GM12892 (cell line): ENCODE measurements at regions not wholly inside any gene's neighbourhood (a gene's known extent, or its start where the extent isn't known, plus 50 kb on each side); places are given as distances from the start of the nearest gene placed in this dataset.

Experiments used
- DNase-seq: peaks from one replicate; pipeline ENCODE4 v3.0.0; 2011; ENCODE audit not compliant: insufficient read length
- FAIRE-seq: peaks from 2 replicates; lab custom pipeline; 2011; peaks lifted over from hg19 to GRCh38; lab: Jason Lieb, UNC
- POLR2A ChIP-seq: IDR thresholded peaks from 2 replicates; pipeline ENCODE4 v1.6.1; 2011; ENCODE audit warnings: low read depth, low read length, control low read depth
- POLR2AphosphoS5 ChIP-seq: IDR thresholded peaks from 2 replicates; pipeline ENCODE4 v1.6.1; 2011; ENCODE audit warnings: low read depth, low read length, control low read depth
- TAF1 ChIP-seq: IDR thresholded peaks from 2 replicates; pipeline ENCODE4 v1.6.1; 2011; ENCODE audit warnings: low read depth, mild to moderate bottlenecking, control low read depth, low read length, borderline replicate concordance

DNA sequence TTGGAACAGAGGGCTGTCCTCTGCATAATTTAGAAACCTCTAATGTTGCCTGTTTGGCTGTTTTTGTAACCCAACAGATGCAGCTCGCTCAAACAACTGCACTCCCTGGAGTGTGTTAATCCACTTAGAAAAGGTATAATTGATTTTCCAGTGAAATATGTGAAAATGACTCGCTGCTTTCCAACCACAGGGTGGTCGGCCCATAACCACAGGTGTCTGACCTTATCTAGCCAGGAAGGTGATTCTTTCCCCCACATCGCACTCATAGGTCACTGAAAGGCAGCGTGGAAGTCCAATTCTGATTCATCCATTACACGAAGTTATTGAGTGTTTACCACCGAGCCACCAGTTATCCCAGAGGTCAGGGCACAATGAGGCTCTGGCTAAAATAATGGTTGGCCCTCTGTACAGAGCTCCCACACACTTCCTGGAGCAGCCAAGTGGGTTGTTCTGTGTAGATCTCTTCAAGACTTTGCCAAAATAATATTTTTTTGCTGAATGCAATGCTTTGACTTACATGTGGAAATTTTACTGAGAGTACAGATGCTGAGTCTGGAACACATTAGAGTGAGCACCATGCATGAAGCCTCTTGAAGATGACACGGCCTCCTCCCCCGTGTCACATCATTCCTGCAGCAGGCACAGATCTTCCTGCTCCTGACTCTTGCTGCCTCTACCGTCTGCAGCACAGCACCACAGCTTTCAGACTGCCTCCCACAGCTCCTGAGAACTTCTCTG is 396.2 kb downstream of the ZNF516 start:
- DNase-seq: no peak
- FAIRE-seq: no peak
- TF ChIP-seq POLR2A (no peak), POLR2AphosphoS5 (no peak), TAF1 (no peak)

DNA sequence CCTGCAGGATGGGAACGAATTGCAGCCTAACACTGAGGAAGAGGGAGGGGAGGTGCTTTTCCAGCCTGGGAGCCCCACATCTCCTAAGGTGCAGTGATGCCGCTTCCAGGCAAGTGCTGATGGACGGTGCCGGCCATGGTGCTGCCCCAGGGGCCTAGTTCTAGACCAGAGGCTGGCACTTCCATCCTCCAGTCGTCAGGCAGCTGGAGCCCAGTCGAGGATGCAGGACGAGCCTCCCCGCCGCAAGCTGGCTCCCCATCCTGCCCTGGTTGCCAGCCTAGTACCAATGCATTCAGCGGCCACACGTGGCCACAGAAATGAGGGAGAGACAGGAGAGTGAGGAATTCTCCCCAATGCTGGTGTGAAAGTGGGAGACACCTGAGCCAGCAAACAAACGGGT is 413.5 kb downstream of the ZNF516 start:
- DNase-seq (no peak), FAIRE-seq (no peak)
- TF ChIP-seq POLR2AphosphoS5: no peak
- no peak for TF ChIP-seq POLR2A
- no peak for TF ChIP-seq TAF1

DNA sequence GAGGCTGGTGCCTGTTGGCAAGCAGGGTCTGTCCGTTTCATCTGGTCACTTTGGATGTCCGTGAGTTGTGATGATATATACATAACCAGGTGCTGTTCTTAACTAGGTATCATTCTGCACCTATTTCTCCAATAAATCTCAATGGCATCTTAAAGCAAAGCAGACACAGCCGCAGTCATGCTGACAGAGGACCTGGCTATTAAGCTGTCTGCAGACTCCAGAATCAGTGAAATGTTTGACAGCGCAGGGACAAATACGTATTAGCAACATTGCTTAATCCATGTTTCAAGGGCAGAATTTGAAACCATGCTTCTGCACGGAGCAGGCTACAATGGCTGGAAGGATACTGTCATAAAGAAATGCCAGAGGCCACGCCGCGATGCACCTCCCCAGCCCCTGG is 414.6 kb downstream of the ZNF516 start:
- FAIRE-seq (no peak), DNase-seq (no peak)
- TF ChIP-seq TAF1 (no peak), POLR2AphosphoS5 (no peak), POLR2A (no peak)

DNA sequence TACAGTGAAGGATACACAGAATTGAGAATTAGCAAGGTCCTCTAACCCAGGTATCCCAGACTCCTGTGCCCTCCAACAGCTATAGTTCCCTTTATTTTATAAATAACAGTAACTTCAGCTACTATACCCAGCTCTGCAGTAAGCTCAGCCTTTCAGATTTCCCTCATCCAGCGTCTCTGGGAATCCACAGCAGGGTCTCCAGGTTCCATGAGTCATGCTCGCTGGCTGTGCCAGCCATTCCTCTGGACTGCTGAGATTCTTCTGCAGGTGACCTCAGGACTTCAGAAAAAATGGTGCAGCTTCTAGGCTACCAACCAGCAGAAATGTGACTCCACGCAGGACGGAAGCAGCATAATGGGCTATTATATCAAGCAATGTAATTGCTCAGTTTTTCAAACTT is 419.3 kb downstream of the ZNF516 start:
- DNase-seq (no peak), FAIRE-seq (no peak)
- TF ChIP-seq POLR2A (no peak), TAF1 (no peak), POLR2AphosphoS5 (no peak)

DNA sequence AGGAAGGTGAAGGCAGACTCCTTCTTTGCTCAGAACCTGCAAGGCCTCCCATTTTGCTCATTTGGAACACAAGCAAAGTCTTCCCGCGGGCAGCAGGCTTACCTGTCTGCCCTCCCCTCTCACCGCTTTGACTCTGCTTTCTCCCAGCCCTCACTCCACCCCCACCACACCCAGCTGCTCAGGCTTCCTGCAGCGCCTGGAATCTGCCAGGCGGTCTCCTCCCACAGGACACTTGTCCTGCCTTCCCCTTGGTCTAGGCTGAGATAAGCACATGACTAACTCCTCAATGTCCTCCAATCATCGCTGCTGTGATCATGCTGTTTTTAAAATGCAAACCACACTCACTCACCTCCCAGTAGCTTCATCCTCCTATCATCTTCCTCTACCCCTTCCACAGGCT is 430.0 kb downstream of the ZNF516 start:
- DNase-seq: no peak
- FAIRE-seq: no peak

DNA sequence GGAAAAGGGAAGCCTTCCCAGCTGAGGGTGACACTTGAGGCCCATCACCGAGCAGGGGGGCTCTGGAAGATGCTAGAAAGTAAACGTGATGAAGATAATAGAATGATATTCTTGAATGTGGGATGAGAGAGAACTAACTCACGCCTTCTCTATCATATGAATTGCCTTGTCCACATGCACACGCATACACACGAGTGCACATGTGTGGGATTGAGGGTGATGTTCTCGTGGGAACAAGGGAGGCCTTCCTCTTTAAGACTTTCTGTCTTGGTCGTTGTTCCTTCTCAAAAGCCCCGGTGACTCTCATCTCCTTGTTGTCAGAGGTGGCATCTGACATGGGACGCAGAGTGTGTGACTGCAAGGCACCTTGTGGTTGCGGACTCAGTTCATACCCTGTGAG is 436.9 kb downstream of the ZNF516 start:
- DNase-seq: no peak
- no peak for FAIRE-seq
- TF ChIP-seq POLR2A (no peak), POLR2AphosphoS5 (no peak), TAF1 (no peak)

More for the DNA sequence above, 430.0 kb downstream of the ZNF516 start:
- no peak for TF ChIP-seq POLR2AphosphoS5
- TF ChIP-seq TAF1: no peak
- TF ChIP-seq POLR2A: no peak

DNA sequence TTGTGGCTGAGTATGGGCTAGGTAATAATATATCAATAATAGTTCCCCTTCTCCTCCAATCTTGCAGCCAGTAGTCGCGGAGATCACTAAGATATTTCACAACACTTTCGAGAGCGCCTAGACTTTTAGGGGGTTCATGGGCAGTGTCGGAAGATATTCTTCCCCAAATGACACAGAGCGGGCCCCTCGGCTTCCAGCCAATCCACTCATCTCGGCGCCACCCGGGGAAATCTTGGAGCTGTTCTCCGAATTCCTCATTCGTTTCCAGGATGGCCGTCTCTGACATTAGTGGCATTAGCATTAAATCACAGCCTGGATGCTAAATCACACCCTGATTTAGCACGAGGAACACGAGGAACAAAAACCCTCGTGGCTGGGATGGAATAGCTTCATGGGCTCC is 437.7 kb downstream of the ZNF516 start:
- DNase-seq (no peak), FAIRE-seq (no peak)
- no peak for TF ChIP-seq POLR2AphosphoS5
- no peak for TF ChIP-seq TAF1
- no peak for TF ChIP-seq POLR2A

DNA sequence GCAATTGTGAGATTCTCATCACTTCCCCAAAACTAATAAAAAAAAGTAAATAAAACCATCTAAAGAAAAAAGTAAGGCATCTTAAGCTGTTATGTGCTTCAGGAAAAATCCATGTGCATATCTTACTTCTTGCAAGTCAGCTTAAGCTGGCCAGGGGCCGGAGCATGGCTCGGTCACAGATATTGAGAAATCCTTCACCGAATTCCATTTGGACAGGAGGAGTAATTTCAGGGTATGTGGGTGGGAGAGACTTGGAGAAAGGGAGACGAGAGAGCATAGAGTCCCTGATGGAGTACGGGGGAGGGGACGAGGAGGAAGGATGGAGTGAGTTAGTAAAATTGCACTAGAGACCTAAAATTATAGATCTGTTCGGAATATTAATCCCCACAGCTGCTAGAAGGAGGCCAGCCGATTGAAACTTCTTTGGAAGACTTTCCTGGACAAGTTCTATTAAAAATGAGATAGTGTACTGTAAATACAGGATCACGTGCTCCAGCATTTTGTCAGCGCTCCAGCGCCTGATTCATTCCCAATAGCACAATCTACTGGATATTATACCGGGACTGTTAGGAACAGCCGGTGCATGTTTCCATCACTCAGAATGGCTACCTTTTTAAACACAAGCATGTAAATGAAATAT is 438.5 kb downstream of the ZNF516 start:
- FAIRE-seq: no peak
- TF ChIP-seq POLR2AphosphoS5 (no peak), POLR2A (no peak), TAF1 (no peak)
- DNase-seq: no peak

DNA sequence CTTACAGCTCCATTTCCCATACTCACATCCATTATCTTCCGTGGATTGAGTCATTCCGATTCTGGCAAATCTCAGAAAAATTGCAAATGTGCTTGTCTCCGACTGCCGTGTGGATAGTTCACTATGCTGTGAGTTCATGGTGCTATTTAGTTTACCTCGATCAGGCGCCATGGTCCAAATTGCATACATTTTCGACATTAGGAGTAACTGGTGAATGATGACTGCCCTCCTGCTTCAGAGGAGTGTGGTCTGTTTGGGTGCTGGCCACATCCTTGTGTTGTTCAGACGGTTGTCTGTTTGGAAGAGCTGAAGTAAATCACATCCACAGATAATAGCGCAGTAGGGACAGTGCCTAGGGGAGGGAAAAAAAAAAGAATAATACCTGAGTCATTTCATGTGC is 439.5 kb downstream of the ZNF516 start:
- TF ChIP-seq POLR2A (no peak), POLR2AphosphoS5 (no peak), TAF1 (no peak)
- DNase-seq (no peak), FAIRE-seq (no peak)

DNA sequence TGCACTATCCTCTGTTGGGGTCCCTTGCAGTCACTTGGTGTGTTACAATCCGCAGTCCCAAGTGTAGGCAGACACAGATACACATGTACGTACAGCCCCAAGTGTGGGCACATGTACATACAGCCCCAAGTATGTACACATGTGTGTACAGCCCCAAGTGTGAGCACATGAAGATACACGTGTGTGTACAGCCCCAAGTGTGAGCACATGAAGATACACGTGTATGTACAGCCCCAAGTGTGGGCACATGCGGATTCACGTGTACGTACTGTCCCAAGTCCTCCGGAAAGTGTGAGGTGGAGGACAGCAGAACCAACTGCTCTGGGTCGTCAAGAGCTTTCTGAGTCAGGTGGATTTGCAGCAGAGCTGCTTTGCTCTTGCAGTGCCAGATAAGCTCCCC is 440.0 kb downstream of the ZNF516 start:
- DNase-seq (no peak), FAIRE-seq (no peak)
- TF ChIP-seq POLR2A: no peak
- no peak for TF ChIP-seq POLR2AphosphoS5
- TF ChIP-seq TAF1: no peak

DNA sequence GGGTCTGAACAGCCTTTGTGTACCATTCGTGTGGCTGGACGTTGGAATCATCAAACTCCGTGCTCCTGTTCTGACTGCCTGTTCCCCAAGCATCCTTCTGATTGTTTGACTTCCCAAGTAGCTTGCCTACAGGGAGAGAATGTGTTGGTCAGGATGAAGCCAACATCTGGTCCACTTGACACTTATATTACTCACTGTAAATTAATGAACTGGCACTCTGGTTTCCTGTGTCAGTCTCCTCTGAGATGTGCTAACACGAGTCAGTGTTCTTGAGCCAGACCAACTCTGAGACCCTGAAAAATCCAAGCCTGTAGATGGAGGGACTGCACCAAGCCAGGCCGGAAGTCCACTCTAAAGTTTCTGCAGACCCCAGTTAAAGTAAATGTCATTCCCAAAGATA is 440.9 kb downstream of the ZNF516 start:
- no peak for TF ChIP-seq TAF1
- FAIRE-seq: no peak
- no peak for DNase-seq

DNA sequence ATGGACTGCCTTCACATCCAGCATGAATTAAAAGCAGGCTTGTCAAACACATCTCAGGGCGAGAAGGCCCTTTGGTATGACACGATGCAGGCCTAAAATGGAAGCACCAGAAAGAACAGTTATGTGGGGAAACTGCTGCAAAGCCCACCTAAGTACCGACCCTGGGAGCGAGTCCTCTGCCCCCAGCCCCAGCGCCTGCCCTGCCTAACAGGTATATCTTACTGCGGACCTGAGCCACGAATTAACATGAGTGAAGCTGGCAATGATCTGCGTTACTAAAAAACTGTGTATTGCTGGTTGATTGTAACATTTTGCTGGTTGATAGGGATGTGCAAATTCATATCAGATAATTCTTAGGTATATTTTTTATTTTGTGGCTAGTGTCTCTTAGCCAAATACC is 441.5 kb downstream of the ZNF516 start:
- DNase-seq: no peak
- FAIRE-seq: no peak
- TF ChIP-seq POLR2A (no peak), POLR2AphosphoS5 (no peak), TAF1 (no peak)
